Activated T-cell treated with anti-CD3 and anti-CD28 coated beads, Interleukin-2, amount 50 U/mL, for 72 hours (primary cell): ENCODE measurements at regions not wholly inside any gene's neighbourhood (a gene's known extent, or its start where the extent isn't known, plus 50 kb on each side); places are given as distances from the start of the nearest gene placed in this dataset.
"Not testable (repeated sequence)": the region's sequence is repeated elsewhere in the genome, so short reads cannot be mapped to it uniquely, and the experiment has no call there.

Experiments used
- ATAC-seq, 2 donors: fragments of 150-1000 bp; cut with Tn5 transposase; replicated peaks in 1 of 2; 2 replicates each; pipeline ENCODE4 v1.10.0; 2021; ENCODE audit warnings: moderate library complexity in 2 of 2, mild to moderate bottlenecking in 1 of 2
- DNase-seq, 2 donors: peaks; one replicate each; pipeline ENCODE4 v3.0.0; 2021 to 2022; ENCODE audit warnings: mixed read lengths in 1 of 2
- H3K27ac Mint-ChIP-seq: one replicate; pipeline ENCODE4 v1.8.0; 2022; ENCODE audit warnings: mild to moderate bottlenecking, moderate library complexity, mixed read lengths
- H3K27me3 Mint-ChIP-seq: one replicate; pipeline ENCODE4 v1.8.0; 2022; ENCODE audit warnings: low read depth, mixed read lengths
- H3K36me3 Mint-ChIP-seq, 2 donors: one replicate each; pipeline ENCODE4 v1.8.0; 2022; ENCODE audit warnings: mixed read lengths in 2 of 2, mild to moderate bottlenecking in 1 of 2; ENCODE audit not compliant: insufficient read depth in 2 of 2
- H3K4me1 Mint-ChIP-seq: one replicate; pipeline ENCODE4 v1.8.0; 2022; ENCODE audit warnings: low read depth, mixed read lengths
- H3K4me3 Mint-ChIP-seq, 2 donors: one replicate each; pipeline ENCODE4 v1.8.0; 2022; ENCODE audit warnings: mild to moderate bottlenecking in 2 of 2, mixed read lengths in 2 of 2, moderate library complexity in 2 of 2
- H3K9me3 Mint-ChIP-seq, 2 donors: one replicate each; pipeline ENCODE4 v1.8.0; 2022; ENCODE audit warnings: mixed read lengths in 2 of 2

DNA sequence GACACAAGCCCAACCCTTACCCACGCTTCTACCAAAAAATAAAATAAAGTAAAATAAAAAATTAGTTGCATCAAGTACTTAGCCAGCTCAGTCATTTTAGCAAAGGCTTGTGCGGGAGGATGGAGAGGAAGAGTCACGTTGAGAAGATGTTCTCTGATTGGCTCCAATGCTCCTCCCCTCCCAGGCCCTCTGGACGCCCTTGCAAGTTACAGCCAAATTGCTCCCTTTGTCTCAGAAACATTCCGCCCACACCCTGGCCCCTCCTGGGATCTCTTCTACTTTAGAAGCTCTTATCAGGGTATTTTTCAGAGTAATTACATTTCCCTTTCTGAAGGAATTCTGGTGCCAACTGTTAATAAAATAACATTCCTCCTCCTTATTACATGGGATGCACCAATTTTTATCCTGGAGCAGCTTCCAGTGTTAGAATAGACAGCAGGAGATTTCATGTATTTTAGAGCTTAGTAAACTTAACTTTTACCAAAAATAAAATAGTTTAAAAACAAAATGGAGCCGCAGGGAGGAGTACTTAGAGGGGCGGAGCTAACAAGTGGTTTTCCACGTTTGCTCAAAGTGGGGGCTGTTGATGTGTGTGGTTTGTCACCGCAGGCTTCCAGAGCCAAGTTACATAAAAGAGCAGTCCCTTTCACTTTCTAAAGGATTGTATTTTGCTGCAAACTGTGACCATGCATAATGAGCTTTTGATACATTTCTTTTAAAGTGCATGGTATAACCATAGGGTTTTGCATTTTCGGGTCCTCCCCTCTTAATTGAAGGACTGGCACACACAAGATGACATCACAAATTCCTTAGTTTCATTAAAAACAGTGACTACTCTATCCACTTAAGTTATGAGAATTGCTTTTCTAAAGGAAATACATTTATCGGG, 71.7 kb upstream of the RAP1B start:
- peak overlapping the region; percentile 63 to 70 for H3K4me3 Mint-ChIP-seq
- ATAC-seq (peak; percentile 80 to 89), DNase-seq (peak; percentile 35 to 56)

DNA sequence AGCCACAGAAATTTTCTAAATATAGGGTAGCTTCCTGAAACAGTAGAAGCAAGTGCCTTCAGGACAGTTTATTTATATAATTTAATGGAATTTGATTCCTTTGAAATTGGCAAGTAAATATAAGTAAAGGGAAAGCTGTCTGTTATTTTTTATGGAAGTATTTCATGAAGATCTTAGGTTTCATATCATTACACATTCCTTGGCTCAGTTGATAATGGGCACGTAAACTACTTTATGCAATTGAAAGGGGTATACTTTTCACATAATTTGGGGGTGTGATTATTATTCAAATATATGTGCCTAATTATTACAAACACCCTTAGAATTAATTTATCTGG, 71.1 kb upstream of the RAP1B start:
- Mint-ChIP-seq H3K4me3 (peak overlapping the region; percentile 63 to 70), H3K36me3 (peaks cover 4 to 7% of the 10 kb centered on the region in 2 donors), H3K27ac (no peak overlapping the region), H3K9me3 (peaks cover 2 to 4% of the 10 kb centered on the region in 2 donors), H3K4me1 (peaks cover 44% of the 10 kb centered on the region), H3K27me3 (no peaks in the 10 kb centered on the region)
- ATAC-seq, result no peak
- no peak for DNase-seq

More for the DNA sequence above, 71.7 kb upstream of the RAP1B start:
- Mint-ChIP-seq H3K36me3 (peaks cover 4 to 7% of the 10 kb centered on the region in 2 donors), H3K9me3 (peaks cover 2 to 4% of the 10 kb centered on the region in 2 donors), H3K27ac (peak overlapping the region; percentile 83), H3K4me1 (peaks cover 44% of the 10 kb centered on the region), H3K27me3 (no peaks in the 10 kb centered on the region)

DNA sequence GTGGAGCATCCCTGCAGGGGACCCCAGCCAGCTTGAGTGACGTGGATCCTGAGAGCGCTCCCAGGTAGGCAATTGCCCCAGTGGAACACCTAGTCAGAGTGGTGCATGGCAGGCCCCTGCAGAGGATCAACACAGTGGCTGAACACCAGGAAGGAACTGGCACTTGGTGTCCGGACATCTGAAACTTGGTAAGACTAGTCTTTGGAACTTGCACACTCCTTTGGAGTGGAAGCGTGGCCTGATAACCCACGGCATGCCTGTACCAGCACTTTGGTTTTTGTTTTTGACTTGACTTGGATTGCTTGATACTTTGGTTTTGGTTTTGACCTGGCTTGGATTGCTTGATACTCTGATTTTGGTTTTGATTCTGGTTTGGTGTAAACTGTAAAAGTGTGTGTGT, 69.9 kb upstream of the RAP1B start:
- not testable (repeated sequence) for DNase-seq, ATAC-seq, H3K27me3 Mint-ChIP-seq, H3K9me3 Mint-ChIP-seq, H3K27ac Mint-ChIP-seq, H3K36me3 Mint-ChIP-seq, H3K4me3 Mint-ChIP-seq
- H3K4me1 Mint-ChIP-seq, result peaks cover 44% of the 10 kb centered on the region

DNA sequence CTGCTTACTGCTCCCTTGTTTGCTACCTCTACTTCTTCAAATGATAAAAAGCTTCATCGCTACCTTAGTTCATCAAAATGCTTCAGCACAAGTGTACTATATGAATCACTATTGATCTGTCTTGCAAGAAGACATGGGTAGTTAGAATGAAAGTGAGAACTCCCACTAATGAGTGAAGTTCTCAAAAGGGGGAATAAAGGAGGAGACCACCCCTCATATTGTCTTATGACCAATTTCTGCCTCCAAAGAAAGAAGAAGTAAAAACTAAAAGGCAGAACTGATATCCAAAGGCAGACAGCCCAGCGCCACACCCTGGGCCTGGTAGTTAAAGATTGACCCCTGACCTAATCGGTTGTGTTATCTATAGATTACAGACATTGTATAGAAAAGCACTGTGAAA, 63.4 kb upstream of the RAP1B start:
- peaks cover 11 to 17% of the 10 kb centered on the region in 2 donors for H3K36me3 Mint-ChIP-seq

DNA sequence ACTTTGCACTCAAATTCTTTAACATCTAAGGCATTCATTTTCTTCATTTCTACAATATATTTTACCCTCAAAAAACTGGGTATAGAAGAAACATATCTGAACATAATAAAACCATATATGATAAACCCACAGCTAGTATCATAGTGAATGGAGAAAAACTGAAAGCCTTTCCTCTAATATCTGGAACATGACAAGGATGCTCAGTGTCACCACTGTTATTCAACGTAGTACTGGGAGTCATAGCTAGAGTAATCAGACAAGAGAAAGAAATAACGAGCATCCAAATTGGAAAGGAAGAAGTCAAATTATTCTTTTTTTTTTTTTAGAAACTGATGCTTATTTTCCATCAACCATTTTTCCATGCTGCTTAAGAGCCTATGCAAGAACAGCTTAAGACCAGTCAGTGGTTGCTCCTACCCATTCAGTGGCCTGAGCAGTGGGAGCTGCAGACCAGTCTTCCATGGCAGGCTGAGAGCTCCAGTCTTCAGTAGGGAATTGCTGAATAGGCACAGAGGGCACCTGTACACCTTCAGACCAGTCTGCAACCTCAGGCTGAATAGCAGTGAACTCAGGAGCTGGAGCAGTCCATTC, 58.0 kb upstream of the RAP1B start:
- H3K27ac Mint-ChIP-seq, H3K4me3 Mint-ChIP-seq, H3K27me3 Mint-ChIP-seq, H3K4me1 Mint-ChIP-seq, H3K9me3 Mint-ChIP-seq, DNase-seq: not testable (repeated sequence)
- peak in 1 of 2 donors; percentile 64 for ATAC-seq
- H3K36me3 Mint-ChIP-seq, result peaks cover 8 to 13% of the 10 kb centered on the region in 2 donors

More for the DNA sequence above, 63.4 kb upstream of the RAP1B start:
- peaks cover 5 to 10% of the 10 kb centered on the region in 2 donors for H3K9me3 Mint-ChIP-seq
- not testable (repeated sequence) for H3K27ac Mint-ChIP-seq, DNase-seq, H3K4me1 Mint-ChIP-seq, H3K27me3 Mint-ChIP-seq, H3K4me3 Mint-ChIP-seq, ATAC-seq

DNA sequence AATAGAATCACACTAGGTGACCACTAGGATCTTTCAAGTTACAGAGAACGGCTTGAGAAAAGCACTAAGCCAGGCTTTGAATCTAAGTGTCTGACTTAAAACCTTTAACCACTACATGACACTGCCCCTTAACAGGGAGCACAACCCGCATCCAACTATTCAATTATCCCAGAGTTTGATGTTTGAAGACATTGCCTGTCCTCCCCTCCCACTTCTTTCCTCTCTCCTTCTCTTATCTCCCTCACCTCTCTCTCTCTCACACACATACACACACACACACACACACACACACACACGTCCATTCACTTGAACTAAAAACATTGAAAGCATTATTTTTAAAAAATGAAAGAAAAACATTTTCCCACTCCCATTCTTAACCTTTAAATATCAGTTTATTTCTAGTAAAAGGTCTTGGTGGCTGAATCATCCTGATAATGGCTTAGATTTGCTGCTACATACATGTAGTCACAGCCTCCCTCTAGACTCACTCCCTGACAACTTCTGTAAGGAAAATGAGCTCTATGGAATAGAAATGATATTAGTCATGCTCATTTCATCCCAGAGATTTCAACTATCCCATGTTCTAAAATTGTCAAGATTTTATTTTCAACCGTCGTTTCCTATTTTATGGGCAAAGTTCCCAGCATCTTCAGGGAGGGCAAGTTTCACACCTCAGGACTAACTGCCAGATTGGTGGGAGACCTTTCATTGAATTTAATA, 53.5 kb upstream of the RAP1B start:
- Mint-ChIP-seq H3K36me3 (no peaks in the 10 kb centered on the region), H3K4me3 (no peak overlapping the region), H3K27ac (peak overlapping the region; percentile 83), H3K9me3 (no peaks in the 10 kb centered on the region), H3K4me1 (peaks cover 29% of the 10 kb centered on the region), H3K27me3 (no peaks in the 10 kb centered on the region)
- ATAC-seq (no peak), DNase-seq (no peak)

DNA sequence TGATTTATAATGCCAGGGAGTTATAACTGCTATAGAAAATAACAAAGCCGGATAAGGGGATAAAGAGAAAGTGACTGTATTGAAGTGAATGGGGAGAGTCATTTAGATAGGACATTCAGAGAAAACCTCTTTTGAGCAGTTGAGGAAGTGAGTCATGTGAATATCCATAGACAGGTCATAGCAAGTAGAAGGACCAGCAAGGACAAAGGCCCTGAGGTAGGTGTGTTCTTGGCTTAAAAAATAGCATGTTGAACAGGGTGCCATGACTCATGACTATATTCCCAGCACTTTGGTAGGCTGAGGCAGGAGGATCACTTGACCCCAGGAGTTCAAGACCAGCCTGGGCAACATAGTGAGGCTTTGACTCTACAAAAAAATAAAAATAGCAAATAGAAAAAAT, 51.5 kb upstream of the RAP1B start:
- no peaks in the 10 kb centered on the region for H3K36me3 Mint-ChIP-seq
- no peak overlapping the region for H3K4me3 Mint-ChIP-seq
- no peak overlapping the region for H3K27ac Mint-ChIP-seq
- peaks cover 27% of the 10 kb centered on the region for H3K4me1 Mint-ChIP-seq
- DNase-seq (no peak), ATAC-seq (peak; percentile 54 to 83)
- H3K9me3 Mint-ChIP-seq, result no peaks in the 10 kb centered on the region
- H3K27me3 Mint-ChIP-seq, result no peaks in the 10 kb centered on the region

DNA sequence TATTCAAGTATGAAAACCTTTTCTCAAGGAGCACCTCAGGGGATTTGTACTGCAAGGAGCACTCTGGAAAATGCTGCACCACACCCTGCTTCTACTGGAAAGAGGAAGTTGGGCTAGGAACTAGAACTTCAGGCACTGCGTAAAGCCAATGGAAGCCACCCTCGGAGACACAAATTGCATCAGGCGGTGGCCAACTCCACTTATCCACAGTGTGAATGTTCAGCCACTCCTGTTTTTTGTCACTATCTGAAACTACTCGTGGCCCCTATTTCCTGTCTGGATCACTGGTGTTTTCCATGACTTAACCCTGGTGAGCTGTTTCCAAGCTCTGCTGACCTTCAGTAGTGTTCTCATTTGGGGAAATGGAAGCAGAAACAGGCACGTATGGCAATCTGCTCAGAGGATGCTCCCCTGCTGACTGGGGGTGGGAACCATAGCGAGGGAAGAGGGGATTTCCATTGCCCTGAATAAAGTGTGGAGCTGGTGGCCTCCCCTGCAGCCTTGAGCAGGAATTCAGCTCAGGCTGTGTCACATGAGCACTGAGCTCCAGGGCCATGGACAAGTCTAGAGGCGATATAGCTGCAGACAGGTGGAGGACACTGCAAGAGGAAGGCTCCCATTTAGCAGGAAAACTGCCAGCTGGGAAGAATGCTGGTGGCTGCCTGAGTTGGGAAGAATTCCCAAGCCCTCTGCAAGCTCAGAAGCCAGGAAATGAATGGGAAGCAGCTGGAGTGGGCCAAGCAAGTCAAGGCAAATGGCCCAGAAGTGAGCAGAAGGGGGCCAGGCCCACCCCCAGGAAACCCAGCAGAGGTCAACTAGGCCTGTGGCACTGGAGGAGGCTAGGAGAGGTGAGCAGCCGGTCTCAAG, 50.5 kb upstream of the RAP1B start:
- Mint-ChIP-seq H3K4me3 (no peak overlapping the region), H3K4me1 (peaks cover 37% of the 10 kb centered on the region), H3K9me3 (no peaks in the 10 kb centered on the region), H3K27ac (no peak overlapping the region), H3K27me3 (no peaks in the 10 kb centered on the region), H3K36me3 (no peaks in the 10 kb centered on the region)
- DNase-seq (no peak), ATAC-seq (peak in 1 of 2 donors; percentile 15)

DNA sequence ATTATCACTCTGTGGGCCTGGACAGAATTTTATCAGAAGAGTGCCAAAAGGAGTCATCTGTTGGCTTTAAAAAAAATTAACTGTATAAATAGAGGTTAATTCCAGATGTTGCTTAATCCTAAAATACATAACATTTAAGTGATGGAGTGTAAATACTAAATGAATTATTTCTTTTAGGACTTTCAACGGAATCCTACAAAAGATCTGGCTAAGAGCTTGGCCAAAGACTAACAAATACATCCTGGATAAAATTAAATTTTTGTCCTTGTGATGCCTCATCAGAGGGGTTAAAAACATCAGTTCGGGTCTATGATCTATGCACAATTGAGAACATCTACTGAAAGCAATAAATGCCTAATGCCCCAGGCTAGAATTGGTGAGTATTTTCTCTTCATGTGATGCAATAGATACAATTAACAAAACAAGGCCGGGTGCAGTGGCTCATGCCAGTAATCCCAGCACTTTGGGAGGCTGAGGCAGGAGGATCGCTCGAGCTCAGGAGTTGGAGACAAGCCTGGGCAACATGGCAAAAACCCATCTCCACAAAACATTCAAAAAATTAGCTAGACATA, 49.8 kb upstream of the RAP1B start:
- no peaks in the 10 kb centered on the region for H3K36me3 Mint-ChIP-seq
- H3K27me3 Mint-ChIP-seq, result no peaks in the 10 kb centered on the region
- no peak for DNase-seq
- no peaks in the 10 kb centered on the region for H3K9me3 Mint-ChIP-seq
- no peak overlapping the region for H3K27ac Mint-ChIP-seq
- no peak for ATAC-seq
- no peak overlapping the region for H3K4me3 Mint-ChIP-seq
- peaks cover 44% of the 10 kb centered on the region for H3K4me1 Mint-ChIP-seq
